ENCODE measurements at regions not wholly inside any gene's neighbourhood (a gene's known extent, or its start where the extent isn't known, plus 50 kb on each side); places are given as distances from the start of the nearest gene placed in this dataset.

GRCh38 chr6:158920311-158920905 lies 79.6 kb downstream of the RSPH3 start:
- Histone ChIP-seq H3K4me1 (ENCODE audit: low read length) (peaks cover 7% of the 10 kb centered on the region), H3K27me3 (ENCODE audit: low read length) (no peaks in the 10 kb centered on the region), H3K4me3 (ENCODE audit: low read length) (no peak overlapping the region), H3K4me2 (ENCODE audit: low read depth, low read length, poor library complexity, severe bottlenecking) (peak overlapping the region; percentile 19), H3K9ac (ENCODE audit: low read length) (no peak overlapping the region), H3K9me2 (replicated peaks; ENCODE audit: insufficient read depth, low read length) (no peaks in the 10 kb centered on the region), H3K9me3 (ENCODE audit: low read length) (no peaks in the 10 kb centered on the region), H4K20me1 (ENCODE audit: insufficient read depth, low read depth, low read length) (no peaks in the 10 kb centered on the region), H3K79me2 (ENCODE audit: low read length) (no peaks in the 10 kb centered on the region), H3K27ac (ENCODE audit: low read length) (no peak overlapping the region), H2AFZ (ENCODE audit: low read length) (no peak overlapping the region), H3K36me3 (ENCODE audit: insufficient read depth, low read length) (no peaks in the 10 kb centered on the region)
- DNase-seq: no peak

- H4K20me1 ChIP-seq (ENCODE audit: insufficient read depth, low read depth, low read length): no peaks in the 10 kb centered on the region
- no peaks in the 10 kb centered on the region for H3K79me2 ChIP-seq (ENCODE audit: low read length)
- H3K27ac ChIP-seq (ENCODE audit: low read length): no peak overlapping the region
- no peaks in the 10 kb centered on the region for H3K9me2 ChIP-seq (replicated peaks; ENCODE audit: insufficient read depth, low read length)
- H3K9ac ChIP-seq (ENCODE audit: low read length): no peak overlapping the region
- no peak overlapping the region for H3K4me2 ChIP-seq (ENCODE audit: low read depth, low read length, poor library complexity, severe bottlenecking)
- DNase-seq: no peak
- H2AFZ ChIP-seq (ENCODE audit: low read length): no peak overlapping the region
- no peaks in the 10 kb centered on the region for H3K27me3 ChIP-seq (ENCODE audit: low read length)
- H3K36me3 ChIP-seq (ENCODE audit: insufficient read depth, low read length): no peaks in the 10 kb centered on the region
- peaks cover 7% of the 10 kb centered on the region for H3K4me1 ChIP-seq (ENCODE audit: low read length)
- H3K9me3 ChIP-seq (ENCODE audit: low read length): no peaks in the 10 kb centered on the region
- no peak overlapping the region for H3K4me3 ChIP-seq (ENCODE audit: low read length)
These were observed 80.1 kb downstream of the RSPH3 start for GRCh38 chr6:158919865-158920264.

- no peak overlapping the region for H3K9ac ChIP-seq (ENCODE audit: low read length)
- DNase-seq: no peak
- H3K4me3 ChIP-seq (ENCODE audit: low read length): no peak overlapping the region
- no peaks in the 10 kb centered on the region for H3K27me3 ChIP-seq (ENCODE audit: low read length)
- no peaks in the 10 kb centered on the region for H3K9me2 ChIP-seq (replicated peaks; ENCODE audit: insufficient read depth, low read length)
- peaks cover 18% of the 10 kb centered on the region for H3K4me1 ChIP-seq (ENCODE audit: low read length)
- no peak overlapping the region for H2AFZ ChIP-seq (ENCODE audit: low read length)
- H3K27ac ChIP-seq (ENCODE audit: low read length): no peak overlapping the region
- no peak overlapping the region for H3K4me2 ChIP-seq (ENCODE audit: low read depth, low read length, poor library complexity, severe bottlenecking)
- H3K9me3 ChIP-seq (ENCODE audit: low read length): no peaks in the 10 kb centered on the region
- H3K36me3 ChIP-seq (ENCODE audit: insufficient read depth, low read length): no peaks in the 10 kb centered on the region
- no peaks in the 10 kb centered on the region for H3K79me2 ChIP-seq (ENCODE audit: low read length)
- H4K20me1 ChIP-seq (ENCODE audit: insufficient read depth, low read depth, low read length): no peaks in the 10 kb centered on the region
These were observed 83.4 kb downstream of the RSPH3 start for GRCh38 chr6:158916617-158917016.

GRCh38 chr6:158914923-158915322 lies 85.1 kb downstream of the RSPH3 start:
- H3K9ac ChIP-seq (ENCODE audit: low read length): no peak overlapping the region
- H3K27me3 ChIP-seq (ENCODE audit: low read length): no peaks in the 10 kb centered on the region
- H2AFZ ChIP-seq (ENCODE audit: low read length): no peak overlapping the region
- H3K9me2 ChIP-seq (replicated peaks; ENCODE audit: insufficient read depth, low read length): no peaks in the 10 kb centered on the region
- H3K27ac ChIP-seq (ENCODE audit: low read length): no peak overlapping the region
- no peaks in the 10 kb centered on the region for H3K9me3 ChIP-seq (ENCODE audit: low read length)
- no peak for DNase-seq
- peaks cover 28% of the 10 kb centered on the region for H3K4me1 ChIP-seq (ENCODE audit: low read length)
- H3K4me3 ChIP-seq (ENCODE audit: low read length): no peak overlapping the region
- H3K4me2 ChIP-seq (ENCODE audit: low read depth, low read length, poor library complexity, severe bottlenecking): no peak overlapping the region
- H3K36me3 ChIP-seq (ENCODE audit: insufficient read depth, low read length): no peaks in the 10 kb centered on the region
- no peaks in the 10 kb centered on the region for H3K79me2 ChIP-seq (ENCODE audit: low read length)
- H4K20me1 ChIP-seq (ENCODE audit: insufficient read depth, low read depth, low read length): no peaks in the 10 kb centered on the region

GRCh38 chr6:158913580-158913979 lies 86.4 kb downstream of the RSPH3 start:
- Histone ChIP-seq H3K4me1 (ENCODE audit: low read length) (peaks cover 31% of the 10 kb centered on the region), H3K27me3 (ENCODE audit: low read length) (no peaks in the 10 kb centered on the region), H3K4me3 (ENCODE audit: low read length) (no peak overlapping the region)

GRCh38 chr6:158912655-158913054 lies 87.3 kb downstream of the RSPH3 start:
- H3K36me3 ChIP-seq (ENCODE audit: insufficient read depth, low read length): no peaks in the 10 kb centered on the region
- H3K9me2 ChIP-seq (replicated peaks; ENCODE audit: insufficient read depth, low read length): no peaks in the 10 kb centered on the region
- no peak overlapping the region for H3K27ac ChIP-seq (ENCODE audit: low read length)
- peaks cover 31% of the 10 kb centered on the region for H3K4me1 ChIP-seq (ENCODE audit: low read length)
- H3K4me2 ChIP-seq (ENCODE audit: low read depth, low read length, poor library complexity, severe bottlenecking): no peak overlapping the region
- H2AFZ ChIP-seq (ENCODE audit: low read length): peak overlapping the region; percentile 66
- H3K79me2 ChIP-seq (ENCODE audit: low read length): no peaks in the 10 kb centered on the region
- no peak for DNase-seq
- H4K20me1 ChIP-seq (ENCODE audit: insufficient read depth, low read depth, low read length): no peaks in the 10 kb centered on the region
- H3K27me3 ChIP-seq (ENCODE audit: low read length): no peaks in the 10 kb centered on the region
- H3K4me3 ChIP-seq (ENCODE audit: low read length): no peak overlapping the region
- no peak overlapping the region for H3K9ac ChIP-seq (ENCODE audit: low read length)
- H3K9me3 ChIP-seq (ENCODE audit: low read length): no peaks in the 10 kb centered on the region

More at GRCh38 chr6:158913580-158913979, 86.4 kb downstream of the RSPH3 start:
- Histone ChIP-seq H3K27ac (ENCODE audit: low read length) (no peak overlapping the region), H3K9ac (ENCODE audit: low read length) (no peak overlapping the region), H2AFZ (ENCODE audit: low read length) (no peak overlapping the region), H3K36me3 (ENCODE audit: insufficient read depth, low read length) (no peaks in the 10 kb centered on the region), H3K9me2 (replicated peaks; ENCODE audit: insufficient read depth, low read length) (no peaks in the 10 kb centered on the region), H4K20me1 (ENCODE audit: insufficient read depth, low read depth, low read length) (no peaks in the 10 kb centered on the region), H3K4me2 (ENCODE audit: low read depth, low read length, poor library complexity, severe bottlenecking) (no peak overlapping the region), H3K9me3 (ENCODE audit: low read length) (no peaks in the 10 kb centered on the region), H3K79me2 (ENCODE audit: low read length) (no peaks in the 10 kb centered on the region)
- no peak for DNase-seq

GRCh38 chr6:158911746-158912480 lies 88.1 kb downstream of the RSPH3 start:
- Histone ChIP-seq H3K79me2 (ENCODE audit: low read length) (no peaks in the 10 kb centered on the region), H3K9me3 (ENCODE audit: low read length) (no peaks in the 10 kb centered on the region), H3K4me1 (ENCODE audit: low read length) (peaks cover 31% of the 10 kb centered on the region), H3K9ac (ENCODE audit: low read length) (peak overlapping the region; percentile 72), H4K20me1 (ENCODE audit: insufficient read depth, low read depth, low read length) (no peaks in the 10 kb centered on the region), H3K9me2 (replicated peaks; ENCODE audit: insufficient read depth, low read length) (no peaks in the 10 kb centered on the region), H3K27ac (ENCODE audit: low read length) (peak overlapping the region; percentile 93), H2AFZ (ENCODE audit: low read length) (peak overlapping the region; percentile 66), H3K4me3 (ENCODE audit: low read length) (peak overlapping the region; percentile 66; the same call in 1 of the 2 replicates), H3K27me3 (ENCODE audit: low read length) (no peaks in the 10 kb centered on the region), H3K4me2 (ENCODE audit: low read depth, low read length, poor library complexity, severe bottlenecking) (peak overlapping the region; percentile 86), H3K36me3 (ENCODE audit: insufficient read depth, low read length) (no peaks in the 10 kb centered on the region)
- DNase-seq: peak; percentile 48

GRCh38 chr6:158910484-158911440 lies 89.2 kb downstream of the RSPH3 start:
- Histone ChIP-seq H3K36me3 (ENCODE audit: insufficient read depth, low read length) (no peaks in the 10 kb centered on the region), H3K79me2 (ENCODE audit: low read length) (no peaks in the 10 kb centered on the region), H3K9ac (ENCODE audit: low read length) (peak overlapping the region; percentile 72), H3K4me3 (ENCODE audit: low read length) (peak overlapping the region; percentile 66), H3K9me3 (ENCODE audit: low read length) (peaks cover 3% of the 10 kb centered on the region), H3K27ac (ENCODE audit: low read length) (peak overlapping the region; percentile 93), H3K9me2 (replicated peaks; ENCODE audit: insufficient read depth, low read length) (no peaks in the 10 kb centered on the region), H3K27me3 (ENCODE audit: low read length) (no peaks in the 10 kb centered on the region), H3K4me1 (ENCODE audit: low read length) (peaks cover 31% of the 10 kb centered on the region), H4K20me1 (ENCODE audit: insufficient read depth, low read depth, low read length) (no peaks in the 10 kb centered on the region), H3K4me2 (ENCODE audit: low read depth, low read length, poor library complexity, severe bottlenecking) (peak overlapping the region; percentile 86), H2AFZ (ENCODE audit: low read length) (peak overlapping the region; percentile 66)
- peak; percentile 85 for DNase-seq

All from Karpas-422 (cell line).